Skeletal muscle satellite cell (primary cell): ENCODE measurements at regions not wholly inside any gene's neighbourhood (a gene's known extent, or its start where the extent isn't known, plus 50 kb on each side); places are given as distances from the start of the nearest gene placed in this dataset.
A peak's percentile ranks its signal among the peaks of the same experiment; 100 is the strongest.

Experiments
- H3K27me3 ChIP-seq: 2 replicates; pipeline ENCODE4 v1.7.0; 2013; ENCODE audit warnings: low read length; ENCODE audit not compliant: control insufficient read depth, insufficient read depth
- H3K36me3 ChIP-seq: 2 replicates; pipeline ENCODE4 v1.7.0; 2013; ENCODE audit warnings: mild to moderate bottlenecking, control low read depth, low read length; ENCODE audit not compliant: insufficient read depth
- H3K4me1 ChIP-seq: 2 replicates; pipeline ENCODE4 v1.7.0; 2013; ENCODE audit warnings: low read length; ENCODE audit not compliant: control insufficient read depth, insufficient read depth
- H3K4me2 ChIP-seq: 2 replicates; pipeline ENCODE4 v1.7.0; 2013; ENCODE audit warnings: mild to moderate bottlenecking, low read length
- H3K4me3 ChIP-seq: 2 replicates; pipeline ENCODE4 v1.7.0; 2013; ENCODE audit warnings: low read length
- H3K9ac ChIP-seq: 2 replicates; pipeline ENCODE4 v1.7.0; 2013; ENCODE audit warnings: mild to moderate bottlenecking, low read depth, low read length, moderate library complexity
- H3K9me3 ChIP-seq: replicated peaks from 2 replicates; pipeline ENCODE4 v1.7.0; 2013; ENCODE audit warnings: mild to moderate bottlenecking, control low read depth, low read length

DNA sequence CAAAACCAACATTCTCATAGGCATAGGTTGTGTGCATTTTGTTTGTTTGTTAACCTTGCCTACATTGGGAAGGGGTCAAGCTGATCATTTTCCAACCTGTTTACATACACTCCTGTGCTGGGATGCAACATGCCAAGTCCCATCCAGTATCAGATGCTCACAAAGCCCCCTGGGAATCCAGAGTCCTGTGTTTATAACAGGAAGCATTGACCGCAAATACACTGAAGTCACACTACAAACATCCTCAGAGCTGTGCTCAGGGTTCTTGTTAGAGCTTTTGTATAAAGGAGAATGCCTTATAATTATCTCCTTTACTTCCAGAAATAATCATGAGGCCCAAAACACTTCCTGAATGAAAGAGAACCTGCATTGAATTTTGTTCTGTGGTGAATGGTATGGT lies 488.7 kb upstream of the TCF4 start:
- Histone ChIP-seq H3K4me1 (no peaks in the 10 kb centered on the region), H3K36me3 (no peaks in the 10 kb centered on the region), H3K4me2 (no peak overlapping the region), H3K9ac (no peak overlapping the region), H3K9me3 (no peaks in the 10 kb centered on the region), H3K4me3 (no peak overlapping the region), H3K27me3 (no peaks in the 10 kb centered on the region)

DNA sequence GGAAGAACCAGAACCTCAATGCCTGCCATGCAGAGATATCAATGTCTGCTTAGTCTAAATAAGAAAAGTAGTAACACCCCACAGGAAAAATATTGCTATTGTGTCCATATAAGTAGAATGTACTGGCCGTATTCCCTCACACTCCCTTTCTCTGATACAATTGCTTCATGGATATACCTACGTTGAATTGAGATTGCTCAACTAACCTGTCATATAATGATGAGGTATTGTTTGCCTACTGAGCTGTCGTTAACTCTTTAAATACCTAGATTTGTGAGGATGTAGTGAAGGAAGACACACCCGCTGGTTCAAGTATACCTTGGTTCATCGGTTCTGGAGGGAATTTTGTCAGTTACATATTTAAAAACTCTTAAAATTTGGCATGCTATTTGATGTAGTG lies 480.7 kb upstream of the TCF4 start:
- no peak overlapping the region for H3K4me2 ChIP-seq
- no peak overlapping the region for H3K9ac ChIP-seq
- H3K36me3 ChIP-seq = no peaks in the 10 kb centered on the region
- H3K27me3 ChIP-seq = no peaks in the 10 kb centered on the region
- H3K4me1 ChIP-seq = peaks cover 10% of the 10 kb centered on the region
- no peaks in the 10 kb centered on the region for H3K9me3 ChIP-seq
- no peak overlapping the region for H3K4me3 ChIP-seq

DNA sequence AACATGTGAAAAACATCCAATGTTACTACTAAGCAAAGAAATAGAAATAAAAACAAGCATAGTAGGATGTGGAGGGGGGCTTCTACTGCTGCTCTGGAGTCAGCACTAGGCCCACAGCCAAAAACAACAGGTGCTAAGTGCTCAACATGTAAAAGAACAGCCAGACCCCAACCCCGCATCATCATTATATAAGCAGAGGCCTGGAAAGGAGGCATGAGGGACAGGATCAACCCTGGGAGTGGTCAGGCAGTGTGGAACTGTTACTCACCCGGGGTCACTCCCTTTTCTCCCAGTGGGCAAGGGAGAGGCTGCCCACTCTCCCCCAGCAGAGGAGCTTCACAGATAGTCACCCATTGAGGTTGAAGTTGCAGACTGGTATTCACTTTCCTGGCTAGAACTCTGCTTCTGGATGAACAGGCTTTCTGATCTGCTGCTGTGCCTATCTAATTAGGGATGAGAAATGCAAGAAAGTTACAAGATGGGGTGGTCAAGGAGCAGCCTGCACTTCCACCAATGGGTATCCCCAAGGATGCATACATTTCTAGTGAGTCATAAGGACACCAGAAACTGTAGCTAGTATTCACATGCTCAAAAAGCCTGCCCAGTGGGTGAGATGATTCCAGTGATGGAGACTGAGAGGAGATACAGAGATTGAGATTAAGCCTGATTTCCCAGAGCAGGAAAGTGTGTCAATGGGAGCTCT lies 480.1 kb upstream of the TCF4 start:
- H3K4me2 ChIP-seq = peak overlapping the region; percentile 29
- H3K36me3 ChIP-seq = no peaks in the 10 kb centered on the region
- peaks cover 10% of the 10 kb centered on the region for H3K4me1 ChIP-seq
- no peaks in the 10 kb centered on the region for H3K27me3 ChIP-seq
- no peak overlapping the region for H3K4me3 ChIP-seq
- H3K9me3 ChIP-seq = no peaks in the 10 kb centered on the region
- H3K9ac ChIP-seq = no peak overlapping the region

DNA sequence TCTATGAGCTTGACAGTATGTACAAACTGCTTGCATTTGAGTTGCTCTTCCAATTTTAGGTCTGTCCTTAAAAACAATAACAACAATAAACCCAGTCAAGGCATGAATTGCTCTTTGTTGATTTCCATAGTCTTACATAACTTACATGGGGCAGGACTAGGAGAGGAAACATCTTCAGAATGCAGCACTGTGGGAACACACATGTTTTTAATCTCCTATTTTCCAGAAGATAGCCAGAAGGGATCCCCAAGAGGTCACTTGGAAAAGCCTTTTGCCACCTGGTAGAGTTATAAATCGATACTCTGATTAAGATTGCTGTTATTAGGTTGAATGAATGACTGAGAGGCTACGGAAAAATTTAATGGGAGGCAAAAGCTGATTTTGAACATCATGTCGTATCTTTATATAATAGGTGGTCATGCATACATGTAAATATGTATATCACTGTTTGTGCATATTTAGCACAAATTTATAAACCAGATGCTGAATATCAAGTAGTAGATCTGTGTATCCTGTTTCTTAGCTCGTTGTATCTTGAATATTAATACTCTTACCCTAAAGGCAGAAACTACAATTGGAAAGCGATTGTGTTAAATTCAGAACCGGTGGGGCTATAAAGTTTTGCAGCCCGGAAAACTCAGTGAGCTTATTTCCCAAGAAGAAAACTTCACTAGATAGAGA lies 479.4 kb upstream of the TCF4 start:
- Histone ChIP-seq H3K4me3 (no peak overlapping the region), H3K9me3 (no peaks in the 10 kb centered on the region), H3K4me2 (no peak overlapping the region), H3K27me3 (no peaks in the 10 kb centered on the region), H3K9ac (no peak overlapping the region), H3K4me1 (peaks cover 10% of the 10 kb centered on the region), H3K36me3 (no peaks in the 10 kb centered on the region)

DNA sequence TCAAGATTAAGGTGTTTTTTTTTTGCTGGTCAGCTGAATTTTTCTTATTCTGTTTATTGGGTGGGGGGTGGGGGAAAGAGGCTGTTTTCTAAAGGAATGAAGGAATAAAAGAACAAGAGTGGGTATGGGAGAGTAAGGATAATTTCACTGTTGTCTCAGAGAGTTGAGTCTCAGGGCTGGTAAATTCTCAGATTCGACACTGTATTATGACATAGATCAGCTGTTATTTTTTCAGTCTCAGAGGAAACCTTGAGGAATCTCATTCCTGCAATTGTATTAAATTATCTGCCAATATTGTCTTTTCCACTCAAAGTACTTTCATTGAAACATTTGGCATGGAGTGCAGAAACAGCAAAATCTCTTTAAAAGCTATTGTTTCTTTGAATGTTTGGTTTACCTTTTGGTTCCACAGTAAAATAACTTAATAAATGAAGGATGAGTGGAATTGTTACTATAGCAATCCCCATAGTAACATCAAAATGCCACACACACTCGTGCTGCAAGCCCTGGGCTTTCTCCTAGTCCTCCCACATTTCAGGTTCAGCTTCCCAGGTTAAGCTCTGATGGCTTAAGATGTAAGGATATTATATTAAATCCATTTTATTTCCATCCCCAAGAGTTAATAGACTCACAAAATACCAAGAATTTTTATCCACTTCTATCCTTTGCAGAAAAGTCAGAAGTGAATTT lies 478.7 kb upstream of the TCF4 start:
- H3K4me1 ChIP-seq = peaks cover 10% of the 10 kb centered on the region
- no peak overlapping the region for H3K9ac ChIP-seq
- no peaks in the 10 kb centered on the region for H3K9me3 ChIP-seq
- no peaks in the 10 kb centered on the region for H3K27me3 ChIP-seq
- H3K36me3 ChIP-seq = no peaks in the 10 kb centered on the region
- no peak overlapping the region for H3K4me2 ChIP-seq
- H3K4me3 ChIP-seq = no peak overlapping the region

DNA sequence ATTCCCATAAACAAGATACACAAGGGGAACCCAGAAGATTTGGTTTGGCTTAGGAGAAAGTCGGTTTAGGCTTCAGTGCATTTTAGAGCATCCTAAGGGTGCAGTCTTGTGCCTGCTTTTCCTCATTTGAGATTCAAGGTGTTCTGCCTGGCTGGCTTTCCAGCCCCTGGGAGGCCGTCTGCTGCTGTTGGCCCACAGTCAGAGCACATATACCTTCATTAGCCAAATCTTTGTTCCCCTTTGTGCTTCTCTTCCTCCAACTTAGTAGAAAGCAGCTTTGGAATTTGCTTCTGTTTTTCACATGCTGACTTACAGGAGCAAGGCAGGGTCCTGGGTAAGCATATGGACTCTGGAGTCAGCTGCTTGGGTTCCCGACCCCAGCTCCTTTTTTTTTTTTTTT lies 477.1 kb upstream of the TCF4 start:
- no peaks in the 10 kb centered on the region for H3K9me3 ChIP-seq
- no peak overlapping the region for H3K4me2 ChIP-seq
- no peak overlapping the region for H3K4me3 ChIP-seq
- no peak overlapping the region for H3K9ac ChIP-seq
- no peaks in the 10 kb centered on the region for H3K27me3 ChIP-seq
- no peaks in the 10 kb centered on the region for H3K36me3 ChIP-seq
- H3K4me1 ChIP-seq = peaks cover 10% of the 10 kb centered on the region

DNA sequence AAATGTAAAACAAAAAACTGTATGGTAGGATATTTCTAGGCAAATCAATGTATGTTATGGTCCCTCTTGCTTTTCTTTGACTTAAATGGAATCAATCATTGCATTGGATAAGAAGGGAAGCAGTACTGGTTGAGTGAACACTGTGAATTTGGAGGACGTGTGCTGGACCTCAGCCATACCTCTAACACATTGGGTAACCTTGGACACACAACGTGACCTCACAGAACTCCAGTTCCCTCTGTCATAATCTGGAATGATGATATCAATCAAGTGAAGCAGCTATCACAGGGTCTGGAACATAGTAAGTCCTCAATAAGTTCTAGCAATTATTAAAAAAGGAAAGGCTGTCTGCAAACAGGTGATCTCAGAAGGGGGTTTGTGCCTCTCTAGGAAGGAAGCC lies 474.9 kb upstream of the TCF4 start:
- H3K4me3 ChIP-seq = no peak overlapping the region
- H3K4me2 ChIP-seq = no peak overlapping the region
- no peaks in the 10 kb centered on the region for H3K36me3 ChIP-seq
- peaks cover 2% of the 10 kb centered on the region for H3K4me1 ChIP-seq
- H3K9me3 ChIP-seq = no peaks in the 10 kb centered on the region
- H3K9ac ChIP-seq = no peak overlapping the region
- no peaks in the 10 kb centered on the region for H3K27me3 ChIP-seq

DNA sequence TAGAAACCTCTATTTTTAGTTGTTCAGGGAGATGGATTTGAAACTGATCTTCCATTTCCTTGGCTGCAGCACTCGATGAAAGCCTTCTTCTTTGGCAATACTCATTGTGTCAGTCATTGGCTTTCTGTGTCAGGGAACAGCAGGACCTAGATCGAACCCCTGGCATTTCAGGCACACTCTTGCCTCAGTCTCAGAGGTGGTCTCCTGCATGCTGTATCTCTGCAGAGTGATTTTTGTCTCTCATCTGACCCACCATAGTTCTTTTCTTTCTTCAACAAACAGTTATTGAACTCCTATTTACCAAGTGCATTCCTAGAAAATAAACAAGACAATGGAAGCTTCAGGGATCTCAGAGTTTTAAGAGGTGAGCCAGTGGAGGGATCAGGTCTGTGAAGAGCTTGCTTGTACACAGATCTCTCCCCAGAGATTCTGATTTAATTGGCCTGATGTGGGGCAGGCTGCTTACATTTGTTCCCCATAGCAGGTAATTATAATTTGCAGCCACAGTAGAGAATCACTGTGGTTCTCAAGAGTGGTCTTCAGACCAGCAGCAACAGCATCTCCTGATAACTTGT lies 473.1 kb upstream of the TCF4 start:
- H3K9ac ChIP-seq = no peak overlapping the region
- H3K4me3 ChIP-seq = no peak overlapping the region
- H3K36me3 ChIP-seq = no peaks in the 10 kb centered on the region
- H3K27me3 ChIP-seq = no peaks in the 10 kb centered on the region
- H3K9me3 ChIP-seq = no peaks in the 10 kb centered on the region
- no peaks in the 10 kb centered on the region for H3K4me1 ChIP-seq
- H3K4me2 ChIP-seq = no peak overlapping the region

DNA sequence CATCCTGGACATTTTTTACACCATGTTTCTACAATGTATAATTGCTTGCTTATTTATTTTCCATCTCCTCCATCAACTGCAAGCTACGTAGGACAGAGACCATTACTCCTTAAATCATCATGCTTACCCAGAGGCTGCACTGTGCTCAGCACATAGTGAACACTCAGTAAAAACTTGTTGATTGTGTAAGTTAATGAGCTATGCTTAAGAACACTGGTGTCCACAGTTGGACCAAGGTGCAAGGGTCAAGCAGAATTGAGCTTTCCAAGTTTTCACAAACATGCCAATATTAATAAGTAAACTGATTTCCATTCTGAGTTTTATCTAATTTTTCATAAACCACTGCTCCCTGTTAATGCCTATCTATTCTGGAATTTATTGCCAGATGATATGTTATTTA lies 464.2 kb upstream of the TCF4 start:
- Histone ChIP-seq H3K4me3 (no peak overlapping the region), H3K9me3 (no peaks in the 10 kb centered on the region), H3K27me3 (no peaks in the 10 kb centered on the region), H3K9ac (no peak overlapping the region), H3K4me1 (no peaks in the 10 kb centered on the region), H3K36me3 (no peaks in the 10 kb centered on the region), H3K4me2 (no peak overlapping the region)

DNA sequence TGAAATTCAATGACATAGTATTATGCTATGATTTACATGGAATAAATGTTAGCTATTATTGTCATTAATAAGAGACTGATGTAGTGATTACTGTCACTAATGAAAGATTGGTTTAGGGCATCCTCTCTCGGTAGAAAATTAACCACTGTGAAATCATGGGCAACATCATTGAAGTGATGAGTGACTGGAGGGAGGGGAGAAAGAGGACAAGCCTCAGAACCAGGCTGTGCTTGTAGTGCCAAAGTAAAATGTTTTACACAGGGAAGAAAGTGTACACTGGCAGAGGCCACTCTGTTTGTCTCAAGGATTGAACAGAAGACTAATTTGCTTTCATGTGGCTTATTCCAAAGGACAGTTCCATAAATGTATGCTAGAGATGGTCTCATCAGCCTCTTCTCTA lies 456.2 kb upstream of the TCF4 start:
- H3K4me2 ChIP-seq = no peak overlapping the region
- H3K4me3 ChIP-seq = no peak overlapping the region
- H3K9me3 ChIP-seq = no peaks in the 10 kb centered on the region
- no peak overlapping the region for H3K9ac ChIP-seq
- no peaks in the 10 kb centered on the region for H3K4me1 ChIP-seq
- H3K36me3 ChIP-seq = no peaks in the 10 kb centered on the region
- H3K27me3 ChIP-seq = no peaks in the 10 kb centered on the region

DNA sequence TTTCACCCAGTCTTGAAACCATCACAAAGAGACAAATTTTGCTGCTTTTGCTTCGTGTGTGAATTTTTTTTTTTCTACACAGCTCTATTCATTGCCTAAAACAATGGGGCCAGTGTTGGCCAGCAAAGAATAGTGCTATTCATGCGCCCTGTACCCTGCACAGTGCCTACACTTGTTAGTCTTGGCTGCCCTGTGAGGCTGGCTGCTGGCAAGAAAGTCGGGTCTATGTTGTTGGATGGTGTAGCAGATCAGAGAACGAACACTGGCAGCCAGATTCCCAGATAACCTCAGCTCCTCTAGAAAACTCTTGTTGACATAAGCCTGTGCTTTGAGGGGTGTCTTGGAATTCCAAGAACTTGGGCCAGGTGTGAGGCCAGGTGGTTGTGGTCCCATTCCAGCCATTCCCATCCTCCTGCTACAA lies 455.7 kb upstream of the TCF4 start:
- H3K9me3 ChIP-seq = no peaks in the 10 kb centered on the region
- no peak overlapping the region for H3K9ac ChIP-seq
- no peaks in the 10 kb centered on the region for H3K27me3 ChIP-seq
- H3K4me3 ChIP-seq = no peak overlapping the region
- no peak overlapping the region for H3K4me2 ChIP-seq
- no peaks in the 10 kb centered on the region for H3K4me1 ChIP-seq
- H3K36me3 ChIP-seq = no peaks in the 10 kb centered on the region
